HEK293 (cell line): ENCODE measurements at regions not wholly inside any gene's neighbourhood (a gene's known extent, or its start where the extent isn't known, plus 50 kb on each side); places are given as distances from the start of the nearest gene placed in this dataset.

Experiments
- CTCF ChIA-PET: fragments of 350-600 bp; formaldehyde crosslinking; extraction: SDS; loops from one replicate; lab custom pipeline; 2021; ENCODE audit warnings: antibody characterized with exemption; lab: Yijun Ruan, JAX
- POLR2A ChIA-PET: fragments of 300-600 bp; formaldehyde crosslinking; extraction: SDS; loops from one replicate; lab custom pipeline; 2020; ENCODE audit warnings: antibody characterized with exemption, inconsistent platforms; lab: Yijun Ruan, JAX
- H3K27ac ChIP-seq: fragments of 200-500 bp; sonication (Bioruptor generic); 2 replicates; pipeline ENCODE4 v1.5.1; 2014; ENCODE audit warnings: low read depth, low read length, control low read depth, inconsistent platforms; ENCODE audit errors: extremely low read depth
- H3K36me3 ChIP-seq, 2 experiments: fragments of 200-500 bp in 1 of 2; sonication (Bioruptor generic) in 1 of 2; 1 replicate in 1 of 2; 2 replicates in 1 of 2; pipeline ENCODE4 v1.5.1; 2014 to 2017; ENCODE audit warnings: inconsistent platforms in 2 of 2, low read length in 2 of 2; ENCODE audit not compliant: control insufficient read depth in 2 of 2, insufficient read depth in 1 of 2
- H3K4me1 ChIP-seq: fragments of 200-500 bp; sonication (Bioruptor generic); 2 replicates; pipeline ENCODE4 v1.5.1; 2014; ENCODE audit warnings: mild to moderate bottlenecking, low read length, inconsistent platforms; ENCODE audit not compliant: control insufficient read depth, insufficient read depth
- H3K4me3 ChIP-seq: 2 replicates; pipeline ENCODE4 v1.5.1; 2011; ENCODE audit warnings: low read depth, mild to moderate bottlenecking, control low read depth, low read length, moderate library complexity
- H3K9me3 ChIP-seq: fragments of 200-500 bp; sonication (Bioruptor generic); 2 replicates; pipeline ENCODE4 v1.5.1; 2014; ENCODE audit warnings: low read depth, low read length, inconsistent platforms; ENCODE audit not compliant: control insufficient read depth, insufficient read depth
- ATF2 ChIP-seq: fragments of 450-650 bp; formaldehyde crosslinking; IDR thresholded peaks from 2 replicates; pipeline ENCODE4 v1.5.1; 2016; ENCODE audit warnings: missing biosample characterization, missing genetic modification characterization, low read depth
- GLIS1 ChIP-seq: fragments of 450-650 bp; formaldehyde crosslinking; IDR thresholded peaks from 2 replicates; pipeline ENCODE4 v1.5.1; 2016; ENCODE audit warnings: missing biosample characterization, missing genetic modification characterization
- KLF17 ChIP-seq: fragments of 450-650 bp; formaldehyde crosslinking; IDR thresholded peaks from 2 replicates; pipeline ENCODE4 v1.5.1; 2016; ENCODE audit warnings: missing biosample characterization, missing genetic modification characterization
- REPIN1 ChIP-seq: fragments of 450-650 bp; formaldehyde crosslinking; IDR thresholded peaks from 2 replicates; pipeline ENCODE4 v1.5.1; 2017; ENCODE audit warnings: missing biosample characterization, missing genetic modification characterization, low read depth
- TRIM28 ChIP-seq: IDR thresholded peaks from 2 replicates; pipeline ENCODE4 v1.6.1; 2011; ENCODE audit warnings: low read length, control low read depth, borderline replicate concordance
- ZBTB11 ChIP-seq: fragments of 450-650 bp; formaldehyde crosslinking; conservative IDR thresholded peaks from 2 replicates; pipeline ENCODE4 v1.5.1; 2016; ENCODE audit warnings: low read depth, missing biosample characterization, missing genetic modification characterization
- ZBTB20 ChIP-seq: fragments of 450-650 bp; formaldehyde crosslinking; IDR thresholded peaks from 2 replicates; pipeline ENCODE4 v1.5.1; 2016; ENCODE audit warnings: missing biosample characterization, missing genetic modification characterization
- ZBTB7A ChIP-seq: fragments of 450-650 bp; formaldehyde crosslinking; IDR thresholded peaks from 2 replicates; pipeline ENCODE4 v1.5.1; 2016; ENCODE audit warnings: low read depth, missing biosample characterization, missing genetic modification characterization
- ZFP41 ChIP-seq: fragments of 450-650 bp; formaldehyde crosslinking; IDR thresholded peaks from 2 replicates; pipeline ENCODE4 v1.5.1; 2016; ENCODE audit warnings: missing biosample characterization, missing genetic modification characterization, borderline replicate concordance
- ZNF223 ChIP-seq: fragments of 450-650 bp; formaldehyde crosslinking; IDR thresholded peaks from 2 replicates; pipeline ENCODE4 v1.5.1; 2016; ENCODE audit warnings: missing biosample characterization, missing genetic modification characterization
- ZNF23 ChIP-seq: fragments of 450-650 bp; formaldehyde crosslinking; IDR thresholded peaks from 2 replicates; pipeline ENCODE4 v1.5.1; 2016; ENCODE audit warnings: missing biosample characterization, missing genetic modification characterization, borderline replicate concordance
- ZNF24 ChIP-seq: fragments of 450-650 bp; formaldehyde crosslinking; IDR thresholded peaks from 2 replicates; pipeline ENCODE4 v1.5.1; 2016; ENCODE audit warnings: missing biosample characterization, missing genetic modification characterization
- ZNF26 ChIP-seq: fragments of 450-650 bp; formaldehyde crosslinking; IDR thresholded peaks from 2 replicates; pipeline ENCODE4 v1.5.1; 2016; ENCODE audit warnings: missing biosample characterization, missing genetic modification characterization
- ZNF280C ChIP-seq: fragments of 450-650 bp; formaldehyde crosslinking; IDR thresholded peaks from 2 replicates; pipeline ENCODE4 v1.5.1; 2016; ENCODE audit warnings: missing biosample characterization, missing genetic modification characterization
- ZNF354C ChIP-seq: fragments of 450-650 bp; formaldehyde crosslinking; IDR thresholded peaks from 2 replicates; pipeline ENCODE4 v1.5.1; 2016; ENCODE audit warnings: missing biosample characterization, missing genetic modification characterization, low read depth, borderline replicate concordance
- ZNF362 ChIP-seq: fragments of 450-650 bp; formaldehyde crosslinking; IDR thresholded peaks from 2 replicates; pipeline ENCODE4 v1.5.1; 2016; ENCODE audit warnings: missing biosample characterization, missing genetic modification characterization
- ZNF416 ChIP-seq: fragments of 450-650 bp; formaldehyde crosslinking; IDR thresholded peaks from 2 replicates; pipeline ENCODE4 v1.5.1; 2016; ENCODE audit warnings: missing biosample characterization, missing genetic modification characterization
- ZNF449 ChIP-seq: fragments of 450-650 bp; formaldehyde crosslinking; IDR thresholded peaks from 2 replicates; pipeline ENCODE4 v1.5.1; 2017; ENCODE audit warnings: missing biosample characterization, mild to moderate bottlenecking, missing genetic modification characterization, moderate library complexity
- ZNF555 ChIP-seq: fragments of 450-650 bp; formaldehyde crosslinking; conservative IDR thresholded peaks from 2 replicates; pipeline ENCODE4 v1.5.1; 2017; ENCODE audit warnings: missing biosample characterization, mild to moderate bottlenecking, missing genetic modification characterization, inconsistent platforms
- ZNF747 ChIP-seq: fragments of 450-650 bp; formaldehyde crosslinking; IDR thresholded peaks from 2 replicates; pipeline ENCODE4 v1.5.1; 2016; ENCODE audit warnings: missing biosample characterization, missing genetic modification characterization
- ZNF843 ChIP-seq: fragments of 450-650 bp; formaldehyde crosslinking; IDR thresholded peaks from 2 replicates; pipeline ENCODE4 v1.5.1; 2016; ENCODE audit warnings: missing biosample characterization, missing genetic modification characterization
- ZSCAN5A ChIP-seq: fragments of 450-650 bp; formaldehyde crosslinking; IDR thresholded peaks from 2 replicates; pipeline ENCODE4 v1.5.1; 2016; ENCODE audit warnings: missing biosample characterization, missing genetic modification characterization

GRCh38 chr12:125296701-125297100, 231.5 kb downstream of the AACS start:
- no peaks in the 10 kb centered on the region for H3K9me3 ChIP-seq
- no peaks in the 10 kb centered on the region for H3K36me3 ChIP-seq
- ChIA-PET POLR2A (no interaction called here), CTCF (no interaction called here)
- H3K4me3 ChIP-seq = no peak overlapping the region
- TF ChIP-seq ZBTB11 (no peak), ZNF26 (no peak), ZBTB20 (tag by site-specific recombination) (no peak), ZNF362 (no peak), ZNF555 (tag by site-specific recombination) (no peak), ZNF354C (tag by site-specific recombination) (no peak), ZFP41 (tag by site-specific recombination) (no peak), ZBTB7A (no peak)
- no peak overlapping the region for H3K27ac ChIP-seq
- H3K4me1 ChIP-seq = no peaks in the 10 kb centered on the region

GRCh38 chr12:125299840-125300239, 234.6 kb downstream of the AACS start:
- Histone ChIP-seq H3K36me3 (no peaks in the 10 kb centered on the region), H3K9me3 (no peaks in the 10 kb centered on the region), H3K4me1 (no peaks in the 10 kb centered on the region), H3K4me3 (no peak overlapping the region), H3K27ac (no peak overlapping the region)
- POLR2A ChIA-PET = no interaction called here
- CTCF ChIA-PET = no interaction called here
- TF ChIP-seq ZNF747 (tag by site-specific recombination) (no peak), ZNF280C (tag by site-specific recombination) (no peak), ZNF24 (no peak), GLIS1 (no peak), ATF2 (tag by site-specific recombination) (no peak), ZNF416 (no peak), TRIM28 (no peak), ZNF223 (tag by site-specific recombination) (no peak), KLF17 (tag by site-specific recombination) (no peak), ZSCAN5A (tag by site-specific recombination) (no peak), REPIN1 (tag by site-specific recombination) (no peak), ZNF843 (tag by site-specific recombination) (no peak), ZNF449 (tag by site-specific recombination) (no peak), ZNF23 (tag by site-specific recombination) (no peak)
